HL-60 (cell line): ENCODE measurements at regions not wholly inside any gene's neighbourhood (a gene's known extent, or its start where the extent isn't known, plus 50 kb on each side); places are given as distances from the start of the nearest gene placed in this dataset.

Experiments
- DNase-seq, 2 experiments: peaks; one replicate each; pipeline ENCODE4 v3.0.0-alpha.2; 2010 to 2020; ENCODE audit warnings: low read depth in 1 of 2, low spot score in 1 of 2
- H3K27ac ChIP-seq: fragments of 250-450 bp; sonication (Bioruptor Pico); replicated peaks from 2 replicates; pipeline ENCODE4 v1.5.1; 2020; ENCODE audit warnings: mild to moderate bottlenecking, moderate library complexity
- H3K27me3 ChIP-seq: fragments of 250-450 bp; sonication (Bioruptor Pico); 2 replicates; pipeline ENCODE4 v1.5.1; 2021; ENCODE audit warnings: mild to moderate bottlenecking, moderate library complexity; ENCODE audit not compliant: insufficient read depth, poor library complexity, severe bottlenecking
- H3K4me3 ChIP-seq: replicated peaks from 2 replicates; pipeline ENCODE4 v1.5.1; 2011; ENCODE audit warnings: mild to moderate bottlenecking, control low read depth, low read length; ENCODE audit not compliant: insufficient read depth
- GABPA ChIP-seq: IDR thresholded peaks from 2 replicates; pipeline ENCODE4 v1.6.1; 2012; ENCODE audit warnings: low read depth
- POLR2AphosphoS5 ChIP-seq: IDR thresholded peaks from 2 replicates; pipeline ENCODE4 v1.6.1; 2012; ENCODE audit warnings: low read depth
- REST ChIP-seq: IDR thresholded peaks from 2 replicates; pipeline ENCODE4 v1.6.1; 2012; ENCODE audit warnings: low read depth; ENCODE audit not compliant: insufficient replicate concordance
- SPI1 ChIP-seq: IDR thresholded peaks from 2 replicates; pipeline ENCODE4 v1.6.1; 2012; ENCODE audit warnings: low read depth, mild to moderate bottlenecking, borderline replicate concordance
- TF ChIP-seq, protein P1 (sequence below): IDR thresholded peaks from one replicate; pipeline ENCODE4 v1.5.1; 2011; ENCODE audit warnings: low read length, control low read depth, inconsistent platforms; ENCODE audit not compliant: insufficient read depth

DNA sequence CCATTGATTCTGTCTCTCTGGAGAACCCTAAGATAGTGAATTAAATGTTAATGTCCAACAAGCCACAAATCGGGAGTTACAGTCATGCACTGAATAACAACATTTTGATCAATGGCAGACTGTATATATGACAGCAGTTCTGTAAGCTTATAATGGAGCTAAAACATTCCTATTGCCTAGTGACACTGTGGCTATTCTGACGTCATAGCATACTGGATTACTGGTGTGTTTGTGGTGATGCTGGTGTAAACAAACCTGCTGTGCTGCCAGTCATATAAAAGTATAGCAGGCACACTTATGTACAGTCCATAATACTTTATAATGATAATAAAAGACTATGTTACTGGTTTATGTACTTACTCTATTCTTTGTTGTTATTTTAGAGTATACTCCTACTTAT lies 56.7 kb upstream of the BICD1 start:
- TF ChIP-seq POLR2AphosphoS5, result no peak
- Histone ChIP-seq H3K27ac (no peak overlapping the region), H3K27me3 (no peaks in the 10 kb centered on the region), H3K4me3 (no peak overlapping the region)
- DNase-seq, result no peak

DNA sequence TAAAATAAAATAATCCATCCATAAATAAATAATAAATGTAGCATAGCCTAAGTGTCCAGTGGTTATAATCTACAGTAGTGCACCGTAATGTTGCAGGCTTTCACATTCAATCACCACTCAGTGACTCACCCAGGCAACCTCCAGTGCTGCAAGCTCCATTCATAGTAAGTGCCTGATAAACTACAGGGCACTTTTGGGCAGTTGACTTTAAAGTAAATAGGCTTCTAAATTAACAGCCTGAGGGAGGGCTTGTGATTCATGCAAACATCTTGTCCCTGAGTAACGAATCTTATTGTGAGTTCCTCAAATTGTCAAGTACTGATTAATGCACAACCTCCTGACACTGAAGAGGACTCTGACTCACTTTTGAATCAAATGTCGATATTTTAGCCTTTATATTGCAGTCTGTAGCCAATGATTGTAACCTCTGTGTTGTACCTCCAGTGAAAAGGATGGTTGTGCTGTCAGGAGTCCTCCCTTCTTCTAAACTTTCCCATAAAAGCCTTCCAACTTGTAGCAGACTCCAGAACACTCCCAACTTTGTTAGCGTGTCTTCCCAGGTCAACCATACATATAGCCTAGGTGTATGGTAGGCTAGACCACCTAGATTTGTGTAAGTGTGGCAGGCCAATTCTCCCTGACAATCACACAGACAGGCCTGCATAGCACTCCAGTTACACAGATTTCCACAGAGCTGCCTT lies 55.0 kb upstream of the BICD1 start:
- Histone ChIP-seq H3K4me3 (no peak overlapping the region), H3K27me3 (no peaks in the 10 kb centered on the region), H3K27ac (no peak overlapping the region)
- TF ChIP-seq SPI1 (peak; percentile 34; the same call in 1 of the 2 replicates), POLR2AphosphoS5 (no peak)
- DNase-seq, result peak in 1 of 2 experiments; percentile 2

DNA sequence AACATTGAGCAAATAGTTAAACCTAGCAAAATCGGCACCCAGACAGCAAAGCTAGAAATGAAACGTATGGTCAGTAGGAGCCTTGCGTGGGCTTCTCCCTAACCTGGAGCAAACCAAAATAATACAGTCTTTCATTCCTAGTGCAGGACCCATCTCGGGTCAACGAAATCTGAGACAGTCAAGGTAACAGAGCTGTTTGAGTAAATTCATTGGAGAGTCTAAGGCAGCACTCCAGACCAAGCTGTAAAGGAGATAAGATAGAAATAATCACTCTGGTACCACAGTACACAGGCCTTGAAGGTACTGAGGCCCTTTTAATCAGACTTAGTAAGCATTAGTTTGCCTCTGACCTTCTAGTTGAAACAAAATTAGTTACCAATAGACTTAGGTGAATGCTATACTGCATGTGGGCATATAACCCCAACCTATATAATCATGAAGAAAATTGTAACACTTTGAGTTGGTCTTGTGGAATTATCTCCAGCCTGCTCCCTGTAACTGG lies 54.4 kb upstream of the BICD1 start:
- H3K27me3 ChIP-seq, result no peaks in the 10 kb centered on the region
- DNase-seq, result no peak
- no peak overlapping the region for H3K27ac ChIP-seq
- H3K4me3 ChIP-seq, result no peak overlapping the region
- no peak for TF ChIP-seq GABPA
- no peak for TF ChIP-seq SPI1
- no peak for TF ChIP-seq REST
- no peak for TF ChIP-seq POLR2AphosphoS5
- TF ChIP-seq, protein P1, sequence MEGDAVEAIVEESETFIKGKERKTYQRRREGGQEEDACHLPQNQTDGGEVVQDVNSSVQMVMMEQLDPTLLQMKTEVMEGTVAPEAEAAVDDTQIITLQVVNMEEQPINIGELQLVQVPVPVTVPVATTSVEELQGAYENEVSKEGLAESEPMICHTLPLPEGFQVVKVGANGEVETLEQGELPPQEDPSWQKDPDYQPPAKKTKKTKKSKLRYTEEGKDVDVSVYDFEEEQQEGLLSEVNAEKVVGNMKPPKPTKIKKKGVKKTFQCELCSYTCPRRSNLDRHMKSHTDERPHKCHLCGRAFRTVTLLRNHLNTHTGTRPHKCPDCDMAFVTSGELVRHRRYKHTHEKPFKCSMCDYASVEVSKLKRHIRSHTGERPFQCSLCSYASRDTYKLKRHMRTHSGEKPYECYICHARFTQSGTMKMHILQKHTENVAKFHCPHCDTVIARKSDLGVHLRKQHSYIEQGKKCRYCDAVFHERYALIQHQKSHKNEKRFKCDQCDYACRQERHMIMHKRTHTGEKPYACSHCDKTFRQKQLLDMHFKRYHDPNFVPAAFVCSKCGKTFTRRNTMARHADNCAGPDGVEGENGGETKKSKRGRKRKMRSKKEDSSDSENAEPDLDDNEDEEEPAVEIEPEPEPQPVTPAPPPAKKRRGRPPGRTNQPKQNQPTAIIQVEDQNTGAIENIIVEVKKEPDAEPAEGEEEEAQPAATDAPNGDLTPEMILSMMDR, result no peak

DNA sequence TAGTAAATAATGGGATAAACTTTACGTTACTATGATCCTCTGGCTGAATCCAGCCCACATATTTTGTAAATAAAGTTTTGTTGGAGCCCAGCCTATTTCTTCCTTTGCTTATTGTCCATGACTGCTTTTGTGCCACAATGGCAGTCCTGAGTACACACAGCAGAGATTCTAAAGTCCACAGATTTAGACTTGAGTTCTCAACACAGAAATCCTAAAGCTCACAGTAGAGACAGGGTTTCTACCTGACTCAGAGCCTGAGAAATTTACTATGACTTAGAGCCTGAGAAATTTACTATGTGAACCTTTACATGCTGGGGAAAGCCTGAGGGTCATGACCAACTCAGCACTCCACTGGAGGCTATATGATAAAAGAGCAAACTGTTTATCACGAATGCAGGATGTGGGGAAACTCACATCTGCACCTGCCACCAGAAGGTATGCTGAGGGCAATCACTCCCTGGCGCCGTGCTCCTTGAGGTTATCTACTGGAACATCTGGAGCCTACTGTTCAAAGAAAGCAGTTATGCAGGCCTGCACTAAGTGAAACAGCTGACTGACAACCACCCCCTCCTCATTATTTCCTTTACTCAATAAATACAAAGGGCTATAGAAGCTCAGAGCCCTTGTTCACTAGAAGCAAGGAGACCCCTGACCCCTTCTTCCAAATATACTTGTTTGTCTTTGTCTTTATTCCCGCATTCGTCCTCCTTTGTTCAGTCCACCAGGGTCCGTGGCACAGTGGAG lies 52.6 kb upstream of the BICD1 start:
- Histone ChIP-seq H3K4me3 (no peak overlapping the region), H3K27me3 (no peaks in the 10 kb centered on the region), H3K27ac (no peak overlapping the region)
- no peak for TF ChIP-seq SPI1
- TF ChIP-seq GABPA, result no peak
- no peak for TF ChIP-seq REST
- TF ChIP-seq, protein P1, result no peak
- TF ChIP-seq POLR2AphosphoS5, result no peak
- DNase-seq, result no peak
